WERI-Rb-1 (cell line): ENCODE measurements at regions not wholly inside any gene's neighbourhood (a gene's known extent, or its start where the extent isn't known, plus 50 kb on each side); places are given as distances from the start of the nearest gene placed in this dataset.
A peak's percentile ranks its signal among the peaks of the same experiment; 100 is the strongest.
"Not testable (repeated sequence)": the region's sequence is repeated elsewhere in the genome, so short reads cannot be mapped to it uniquely, and the experiment has no call there.

ENCODE experiments used
- DNase-seq: peaks from one replicate; pipeline ENCODE4 v3.0.0-alpha.2; 2020
- H3K27ac ChIP-seq: fragments of 250-450 bp; sonication (Bioruptor Pico); 2 replicates; pipeline ENCODE4 v1.5.1; 2020; ENCODE audit warnings: mild to moderate bottlenecking, moderate library complexity
- H3K27me3 ChIP-seq: fragments of 250-450 bp; sonication (Bioruptor Pico); 2 replicates; pipeline ENCODE4 v1.5.1; 2021; ENCODE audit warnings: mild to moderate bottlenecking, low read depth, moderate library complexity; ENCODE audit not compliant: insufficient read depth, severe bottlenecking
- H3K36me3 ChIP-seq: fragments of 250-450 bp; sonication (Bioruptor Pico); 2 replicates; pipeline ENCODE4 v1.5.1; 2020; ENCODE audit warnings: mild to moderate bottlenecking, moderate library complexity
- H3K4me3 ChIP-seq: 2 replicates; pipeline ENCODE4 v1.5.1; 2011; ENCODE audit warnings: low read depth, mild to moderate bottlenecking, control low read depth, low read length
- H3K9me3 ChIP-seq: fragments of 250-450 bp; sonication (Bioruptor Pico); 2 replicates; pipeline ENCODE4 v1.5.1; 2021; ENCODE audit warnings: mild to moderate bottlenecking, moderate library complexity; ENCODE audit not compliant: severe bottlenecking
- TF ChIP-seq, protein P1 (sequence below): IDR thresholded peaks from 2 replicates; pipeline ENCODE4 v1.5.1; 2011; ENCODE audit warnings: low read depth, mild to moderate bottlenecking, control low read depth, inconsistent platforms, low read length

DNA sequence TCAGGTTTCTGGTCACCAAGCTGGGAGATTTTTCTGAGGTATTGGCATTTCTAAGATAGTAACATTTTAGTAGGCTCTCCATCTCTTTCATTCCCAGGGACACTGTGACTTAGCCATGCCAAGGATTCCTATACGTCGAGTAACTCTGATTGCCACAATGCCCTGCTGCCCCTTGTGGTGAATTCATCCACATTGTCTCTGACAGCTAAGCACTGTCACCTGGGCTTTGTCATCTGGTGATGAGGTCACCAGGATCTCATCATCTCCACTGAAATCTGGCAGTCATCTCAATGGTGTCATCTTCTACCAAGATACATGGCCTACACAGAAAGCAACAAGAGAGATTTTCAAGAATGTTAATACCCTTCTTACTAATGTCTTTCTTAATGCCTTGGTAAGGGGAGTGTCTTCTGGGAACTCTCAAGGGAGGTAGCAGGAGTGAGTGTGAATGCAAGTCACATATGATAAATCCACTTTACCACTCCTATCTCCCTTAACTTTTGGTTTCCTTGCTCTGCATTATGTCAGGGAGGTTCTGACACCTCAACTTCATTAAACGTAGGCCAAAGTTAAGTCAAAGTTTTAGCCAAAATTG, 246.7 kb downstream of the CD109 start:
- no peak for DNase-seq
- TF ChIP-seq, protein P1, sequence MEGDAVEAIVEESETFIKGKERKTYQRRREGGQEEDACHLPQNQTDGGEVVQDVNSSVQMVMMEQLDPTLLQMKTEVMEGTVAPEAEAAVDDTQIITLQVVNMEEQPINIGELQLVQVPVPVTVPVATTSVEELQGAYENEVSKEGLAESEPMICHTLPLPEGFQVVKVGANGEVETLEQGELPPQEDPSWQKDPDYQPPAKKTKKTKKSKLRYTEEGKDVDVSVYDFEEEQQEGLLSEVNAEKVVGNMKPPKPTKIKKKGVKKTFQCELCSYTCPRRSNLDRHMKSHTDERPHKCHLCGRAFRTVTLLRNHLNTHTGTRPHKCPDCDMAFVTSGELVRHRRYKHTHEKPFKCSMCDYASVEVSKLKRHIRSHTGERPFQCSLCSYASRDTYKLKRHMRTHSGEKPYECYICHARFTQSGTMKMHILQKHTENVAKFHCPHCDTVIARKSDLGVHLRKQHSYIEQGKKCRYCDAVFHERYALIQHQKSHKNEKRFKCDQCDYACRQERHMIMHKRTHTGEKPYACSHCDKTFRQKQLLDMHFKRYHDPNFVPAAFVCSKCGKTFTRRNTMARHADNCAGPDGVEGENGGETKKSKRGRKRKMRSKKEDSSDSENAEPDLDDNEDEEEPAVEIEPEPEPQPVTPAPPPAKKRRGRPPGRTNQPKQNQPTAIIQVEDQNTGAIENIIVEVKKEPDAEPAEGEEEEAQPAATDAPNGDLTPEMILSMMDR = peak; percentile 25; the same call in 1 of the 2 replicates
- peaks cover 2% of the 10 kb centered on the region for H3K9me3 ChIP-seq
- peaks cover 33% of the 10 kb centered on the region for H3K27me3 ChIP-seq
- no peak overlapping the region for H3K4me3 ChIP-seq
- H3K36me3 ChIP-seq = no peaks in the 10 kb centered on the region
- H3K27ac ChIP-seq = no peak overlapping the region

DNA sequence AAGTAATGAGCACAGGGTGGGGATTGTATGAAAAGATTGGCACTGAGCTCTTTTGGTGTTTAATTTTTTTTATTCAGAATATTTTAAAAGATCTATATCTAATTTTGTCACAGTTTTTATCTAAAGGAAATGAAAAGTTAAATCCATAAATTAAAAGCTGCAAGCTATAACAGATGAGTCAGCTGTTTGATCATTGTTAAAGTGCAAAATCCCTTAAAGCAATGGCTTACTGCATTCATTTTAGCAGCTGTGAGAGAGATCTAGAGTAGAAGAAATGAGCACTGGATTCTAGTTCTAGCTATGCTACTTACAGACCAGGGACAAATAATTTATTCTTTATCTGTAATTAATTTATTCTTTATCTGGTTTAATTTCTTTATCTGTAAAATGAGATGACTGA, 245.9 kb downstream of the CD109 start:
- peaks cover 2% of the 10 kb centered on the region for H3K9me3 ChIP-seq
- no peaks in the 10 kb centered on the region for H3K36me3 ChIP-seq
- no peak for DNase-seq
- no peak overlapping the region for H3K27ac ChIP-seq
- no peak overlapping the region for H3K4me3 ChIP-seq
- H3K27me3 ChIP-seq = peaks cover 39% of the 10 kb centered on the region
- TF ChIP-seq, protein P1 = no peak

DNA sequence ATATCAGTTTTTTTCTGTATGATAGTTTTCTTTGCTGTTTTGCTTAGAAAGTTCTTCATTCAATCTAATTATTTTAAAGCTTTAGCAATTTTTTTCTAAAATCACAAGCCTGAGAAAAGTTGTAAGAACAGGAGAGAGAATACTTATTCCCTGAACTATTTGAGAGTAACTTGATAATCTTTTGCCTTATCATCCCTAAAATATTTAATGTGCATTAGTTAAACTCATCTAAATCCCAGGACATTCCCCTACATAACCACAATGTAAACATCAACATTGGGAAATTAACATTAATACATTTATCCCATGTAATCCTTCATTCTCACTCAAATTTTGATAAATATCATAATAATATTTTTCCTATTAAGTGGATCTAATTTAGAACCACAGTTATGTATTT, 241.8 kb downstream of the CD109 start:
- peaks cover 7% of the 10 kb centered on the region for H3K9me3 ChIP-seq
- no peak for DNase-seq
- TF ChIP-seq, protein P1 = no peak
- no peak overlapping the region for H3K27ac ChIP-seq
- H3K27me3 ChIP-seq = peaks cover 36% of the 10 kb centered on the region
- H3K4me3 ChIP-seq = no peak overlapping the region
- no peaks in the 10 kb centered on the region for H3K36me3 ChIP-seq

DNA sequence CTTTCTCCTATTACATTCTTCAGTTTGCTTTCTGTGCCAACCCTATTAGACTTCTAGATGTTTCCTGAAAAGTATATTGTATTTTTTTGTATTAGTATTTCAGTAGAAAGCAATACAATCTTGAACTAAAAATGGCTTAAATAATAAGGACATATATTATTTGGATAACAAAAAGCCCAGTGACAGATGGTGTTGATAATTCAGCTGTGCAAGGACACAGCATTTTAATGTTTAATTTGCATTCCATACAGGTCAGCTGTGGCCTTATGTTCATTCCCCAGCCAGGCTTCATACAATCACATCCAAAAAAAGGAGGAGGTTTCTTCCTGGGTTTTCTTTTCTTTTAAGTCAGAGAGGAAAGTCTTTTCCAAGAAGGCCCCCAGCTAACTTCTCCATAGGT, 236.9 kb downstream of the CD109 start:
- TF ChIP-seq, protein P1 = no peak
- Histone ChIP-seq H3K9me3 (peaks cover 5% of the 10 kb centered on the region), H3K36me3 (no peaks in the 10 kb centered on the region), H3K27me3 (peaks cover 31% of the 10 kb centered on the region), H3K27ac (no peak overlapping the region), H3K4me3 (no peak overlapping the region)
- DNase-seq = no peak

DNA sequence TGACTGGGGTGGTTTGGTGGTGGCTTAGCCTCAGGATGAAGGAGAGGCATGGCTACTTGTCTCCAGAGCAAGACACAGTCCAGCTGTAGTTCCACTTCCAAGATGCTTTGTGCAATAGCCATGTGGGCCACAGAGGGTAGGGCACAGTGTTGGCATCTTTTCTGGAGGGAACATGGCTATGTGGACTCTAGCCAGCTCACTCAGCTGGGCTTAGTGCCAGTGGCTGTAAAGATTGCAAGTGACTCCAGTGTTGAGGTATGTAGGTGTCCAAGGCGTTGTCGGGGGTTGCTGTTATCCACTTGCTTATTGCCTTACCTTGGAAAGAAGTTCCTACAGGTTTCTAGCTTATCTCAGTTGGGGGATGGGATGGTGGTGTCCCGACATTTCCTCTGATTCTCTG, 233.4 kb downstream of the CD109 start:
- H3K4me3 ChIP-seq = no peak overlapping the region
- TF ChIP-seq, protein P1 = no peak
- H3K27me3 ChIP-seq = peaks cover 16% of the 10 kb centered on the region
- no peaks in the 10 kb centered on the region for H3K9me3 ChIP-seq
- no peak overlapping the region for H3K27ac ChIP-seq
- DNase-seq = no peak
- H3K36me3 ChIP-seq = no peaks in the 10 kb centered on the region

DNA sequence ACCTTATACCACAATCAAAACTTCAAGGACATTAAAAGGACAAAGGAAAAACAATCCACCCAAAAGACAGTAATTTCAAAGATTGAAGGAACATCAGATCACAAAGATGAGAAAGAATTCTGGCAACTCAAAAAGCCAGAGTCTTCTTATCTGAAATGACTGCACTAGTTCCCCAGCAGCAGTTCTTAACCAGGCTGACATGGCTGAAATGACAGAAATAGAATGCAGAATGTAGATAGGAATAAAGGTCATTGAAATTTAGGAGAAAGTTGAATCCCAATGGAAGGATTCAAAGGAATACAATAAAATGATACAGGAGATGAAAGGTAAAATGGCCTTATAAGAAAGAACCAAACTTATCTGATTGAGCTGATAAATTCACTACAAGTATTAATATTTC, 231.4 kb downstream of the CD109 start:
- H3K36me3 ChIP-seq = no peaks in the 10 kb centered on the region
- H3K27me3 ChIP-seq = peaks cover 12% of the 10 kb centered on the region
- DNase-seq = no peak
- H3K9me3 ChIP-seq = no peaks in the 10 kb centered on the region
- H3K4me3 ChIP-seq = no peak overlapping the region
- no peak overlapping the region for H3K27ac ChIP-seq
- TF ChIP-seq, protein P1 = no peak

DNA sequence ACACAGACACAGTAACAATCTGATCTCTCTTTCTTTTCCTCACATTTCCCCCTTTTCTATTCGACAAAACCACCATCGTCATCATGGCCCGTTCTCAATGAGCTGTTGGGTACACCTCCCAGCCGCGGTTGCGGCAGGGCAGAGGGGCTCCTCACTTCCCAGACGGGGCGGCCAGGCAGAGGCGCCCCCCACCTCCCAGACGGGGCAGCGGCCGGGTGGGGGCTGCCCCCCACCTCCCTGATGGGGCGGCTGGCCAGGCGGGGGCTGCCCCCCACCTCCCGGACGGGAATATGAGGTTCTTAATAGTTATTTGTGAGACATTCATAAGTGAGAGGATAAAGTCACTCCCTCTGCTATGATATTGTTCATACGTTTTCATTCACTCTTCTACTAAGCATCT, 229.7 kb downstream of the CD109 start:
- not testable (repeated sequence) for H3K27me3 ChIP-seq, DNase-seq, H3K4me3 ChIP-seq, H3K9me3 ChIP-seq, H3K27ac ChIP-seq, H3K36me3 ChIP-seq
